ENCODE measurements at regions not wholly inside any gene's neighbourhood (a gene's known extent, or its start where the extent isn't known, plus 50 kb on each side); places are given as distances from the start of the nearest gene placed in this dataset.

GRCh38 chr2:150581717-150582472, 94.4 kb upstream of the RND3 start:
- TF ChIP-seq CTCF (IDR thresholded peaks at IDR 0.05; ENCODE audit: low read depth, low read length, poor library complexity, severe bottlenecking) (no peak), EZH2phosphoT487 (IDR thresholded peaks at IDR 0.05; ENCODE audit: borderline replicate concordance, low read length) (no peak)

All from DOHH2 (cell line).